A673 (cell line): ENCODE measurements at regions not wholly inside any gene's neighbourhood (a gene's known extent, or its start where the extent isn't known, plus 50 kb on each side); places are given as distances from the start of the nearest gene placed in this dataset.

ENCODE experiments used
- BruUV-seq: library from RNA; stranded (reverse); fragments of 400-500 nt; replicated peaks from 2 replicates; lab custom pipeline; 2021; lab: Mats Ljungman, UMichigan
- CTCF ChIA-PET: fragments of 300-600 bp; sonication (Branson Sonifier 250); formaldehyde crosslinking; loops from one replicate; lab custom pipeline; 2022; ENCODE audit warnings: antibody characterized with exemption; lab: Charles Lee
- POLR2A ChIA-PET: fragments of 300-600 bp; sonication (Branson Sonifier 250); formaldehyde crosslinking; loops from one replicate; lab custom pipeline; 2022; ENCODE audit warnings: antibody characterized with exemption; ENCODE audit not compliant: low non-redundant PET; lab: Charles Lee
- DNase-seq: peaks from one replicate; pipeline ENCODE4 v3.0.0-alpha.2; 2015; ENCODE audit warnings: low spot score
- H3K27ac ChIP-seq: fragments of 200-600 bp; sonication (generic); 2 replicates; pipeline ENCODE4 v1.5.1; 2016; ENCODE audit warnings: mixed run types, low read depth, mild to moderate bottlenecking, mixed read lengths, antibody characterized with exemption, low read length; ENCODE audit not compliant: poor library complexity, severe bottlenecking
- H3K27me3 ChIP-seq: fragments of 200-600 bp; sonication (generic); replicated peaks from 2 replicates; pipeline ENCODE4 v1.6.1; 2017; ENCODE audit warnings: mixed run types, low read depth, mild to moderate bottlenecking, mixed read lengths, antibody characterized with exemption, low read length; ENCODE audit not compliant: insufficient read depth, poor library complexity
- H3K36me3 ChIP-seq: fragments of 200-600 bp; sonication (generic); 2 replicates; pipeline ENCODE4 v1.6.1; 2016; ENCODE audit warnings: mixed run types, mild to moderate bottlenecking, mixed read lengths, antibody characterized with exemption, low read length; ENCODE audit not compliant: insufficient read depth, poor library complexity, severe bottlenecking
- H3K4me1 ChIP-seq: fragments of 200-600 bp; sonication (generic); 2 replicates; pipeline ENCODE4 v1.6.1; 2017; ENCODE audit warnings: mixed run types, mild to moderate bottlenecking, mixed read lengths, antibody characterized with exemption, low read length; ENCODE audit not compliant: insufficient read depth, poor library complexity, severe bottlenecking
- H3K4me3 ChIP-seq: fragments of 200-600 bp; sonication (generic); 2 replicates; pipeline ENCODE4 v1.5.1; 2016; ENCODE audit warnings: low read depth, mixed run types, mild to moderate bottlenecking, mixed read lengths, low read length; ENCODE audit not compliant: poor library complexity, severe bottlenecking
- H3K9me3 ChIP-seq: fragments of 200-600 bp; sonication (generic); 2 replicates; pipeline ENCODE4 v1.6.1; 2016; ENCODE audit warnings: mixed run types, low read depth, mild to moderate bottlenecking, mixed read lengths, antibody characterized with exemption, low read length; ENCODE audit not compliant: poor library complexity, severe bottlenecking
- CTCF ChIP-seq: fragments of 300-800, 200-600 bp; sonication (generic); conservative IDR thresholded peaks from 2 replicates; pipeline ENCODE4 v1.5.1; 2017; ENCODE audit warnings: low read depth, mild to moderate bottlenecking, antibody characterized with exemption, low read length, moderate library complexity, mixed read lengths
- EZH2 ChIP-seq: fragments of 200-600 bp; sonication (generic); IDR thresholded peaks from 2 replicates; pipeline ENCODE4 v1.6.1; 2017; ENCODE audit warnings: borderline replicate concordance, low read depth, mild to moderate bottlenecking, mixed read lengths, antibody characterized with exemption, low read length; ENCODE audit not compliant: poor library complexity, severe bottlenecking
- intact Hi-C: fragments of 100-400 bp; cut with micrococcal nuclease; formaldehyde crosslinking; loops from one replicate; pipeline ENCODE4 v1.10.0; 2022; ENCODE audit not compliant: unreplicated experiment

GRCh38 chr1:185427776-185428175, 110.7 kb upstream of the IVNS1ABP start:
- POLR2A ChIA-PET = no interaction called here
- Histone ChIP-seq H3K36me3 (no peaks in the 10 kb centered on the region), H3K27ac (no peak overlapping the region), H3K4me3 (no peak overlapping the region), H3K27me3 (no peaks in the 10 kb centered on the region), H3K9me3 (no peaks in the 10 kb centered on the region), H3K4me1 (no peaks in the 10 kb centered on the region)
- intact Hi-C loops = no loop called here
- BruUV-seq = no TSS peak
- TF ChIP-seq CTCF = no peak
- TF ChIP-seq EZH2 = no peak
- no peak for DNase-seq
- CTCF ChIA-PET = no interaction called here

- Histone ChIP-seq H3K27me3 (no peaks in the 10 kb centered on the region), H3K4me1 (no peaks in the 10 kb centered on the region), H3K27ac (no peak overlapping the region), H3K9me3 (no peaks in the 10 kb centered on the region), H3K4me3 (no peak overlapping the region), H3K36me3 (no peaks in the 10 kb centered on the region)
- TF ChIP-seq CTCF = no peak
- no peak for TF ChIP-seq EZH2
- CTCF ChIA-PET = no interaction called here
- no peak for DNase-seq
- POLR2A ChIA-PET = no interaction called here
- BruUV-seq = no TSS peak
- intact Hi-C loops = no loop called here
These were observed 110.2 kb upstream of the IVNS1ABP start for GRCh38 chr1:185427264-185427663.

- no peak for DNase-seq
- no peaks in the 10 kb centered on the region for H3K27me3 ChIP-seq
- ChIA-PET POLR2A (no interaction called here), CTCF (no interaction called here)
- intact Hi-C loops = no loop called here
- no peaks in the 10 kb centered on the region for H3K9me3 ChIP-seq
- no peak for TF ChIP-seq EZH2
- TF ChIP-seq CTCF = no peak
- BruUV-seq = no TSS peak
- H3K4me3 ChIP-seq = no peak overlapping the region
- no peak overlapping the region for H3K27ac ChIP-seq
- no peaks in the 10 kb centered on the region for H3K4me1 ChIP-seq
- no peaks in the 10 kb centered on the region for H3K36me3 ChIP-seq
These were observed 109.8 kb upstream of the IVNS1ABP start for GRCh38 chr1:185426848-185427247.
